ENCODE measurements at regions not wholly inside any gene's neighbourhood (a gene's known extent, or its start where the extent isn't known, plus 50 kb on each side); places are given as distances from the start of the nearest gene placed in this dataset.

GRCh38 chr9:81080900-81081299, 608.4 kb downstream of the TLE1 start:
- TF ChIP-seq SIX5 (IDR thresholded peaks at IDR 0.05; ENCODE audit: low read depth, low read length) (no peak), ATF2 (IDR thresholded peaks at IDR 0.05; ENCODE audit: low read length) (no peak), GABPA (IDR thresholded peaks at IDR 0.05; ENCODE audit: borderline replicate concordance, insufficient read depth, low read length) (no peak), TBP (IDR thresholded peaks at IDR 0.05; ENCODE audit: low read depth, low read length) (no peak)
- ChIA-PET CTCF (ENCODE audit: partially characterized antibody) (no interaction called here), POLR2A (ENCODE audit: partially characterized antibody) (no interaction called here)
- H3K79me2 ChIP-seq (ENCODE audit: control insufficient read depth in 1 of 2, insufficient read depth in 2 of 2, low read length in 2 of 2): no peaks in the 10 kb centered on the region
- H3K4me3 ChIP-seq (ENCODE audit: extremely low read depth in 1 of 4, insufficient read depth in 2 of 4, low read depth in 3 of 4, low read length in 4 of 4): no peak overlapping the region
- H2BK15ac ChIP-seq (ENCODE audit: low read length): no peak overlapping the region
- H3K56ac ChIP-seq (replicated peaks; ENCODE audit: insufficient read length, low read depth, low read length): no peak overlapping the region
- H3K27me3 ChIP-seq (replicated peaks in 1 of 4; ENCODE audit: control insufficient read depth in 3 of 4, extremely low read depth in 1 of 4, insufficient read depth in 3 of 4, low read length in 3 of 4): no peaks in the 10 kb centered on the region
- DNase-seq (ENCODE audit: low read depth in 1 of 2, low spot score in 2 of 2): no peak
- no peak overlapping the region for H3K27ac ChIP-seq (ENCODE audit: low read depth, low read length)
- H4K91ac ChIP-seq (replicated peaks; ENCODE audit: insufficient read length, low read length): no peak overlapping the region
- H3K18ac ChIP-seq (ENCODE audit: extremely low read depth, low read length): no peak overlapping the region
- no peaks in the 10 kb centered on the region for H3K36me3 ChIP-seq (ENCODE audit: control insufficient read depth in 2 of 4, insufficient read depth in 4 of 4, low read length in 3 of 4)
- H3K23me2 ChIP-seq (ENCODE audit: low read depth, low read length): no peaks in the 10 kb centered on the region
- H4K20me1 ChIP-seq (replicated peaks in 1 of 2; ENCODE audit: control insufficient read depth in 1 of 2, insufficient read depth in 2 of 2, low read length in 2 of 2): no peaks in the 10 kb centered on the region
- H4K8ac ChIP-seq (ENCODE audit: extremely low read depth, insufficient read depth, low read length): no peak overlapping the region
- no peak overlapping the region for H2BK20ac ChIP-seq (ENCODE audit: low read length)
- H3K14ac ChIP-seq (ENCODE audit: insufficient read length): no peak overlapping the region
- H2BK12ac ChIP-seq (ENCODE audit: low read depth, low read length): no peak overlapping the region
- no peak overlapping the region for H4K5ac ChIP-seq (ENCODE audit: insufficient read length, low read depth, low read length)
- no peak overlapping the region for H3K4me2 ChIP-seq (ENCODE audit: insufficient read depth in 1 of 2, low read depth in 2 of 2, low read length in 2 of 2)
- H3K9ac ChIP-seq (replicated peaks in 1 of 4; ENCODE audit: extremely low read depth in 1 of 4, low read depth in 3 of 4, low read length in 3 of 4): no peak overlapping the region
- no peak for FAIRE-seq
- no peak overlapping the region for H2AFZ ChIP-seq (ENCODE audit: low read length)
- no peaks in the 10 kb centered on the region for H3K9me3 ChIP-seq (ENCODE audit: insufficient read depth in 2 of 2, low read depth in 1 of 2, low read length in 1 of 2)
- no peak overlapping the region for H2AK5ac ChIP-seq (ENCODE audit: low read depth, low read length)
- no peak overlapping the region for H3K4ac ChIP-seq (replicated peaks; ENCODE audit: insufficient read length, low read depth, low read length)
- H2BK5ac ChIP-seq (ENCODE audit: low read depth, low read length): no peak overlapping the region
- no peaks in the 10 kb centered on the region for H3K4me1 ChIP-seq (replicated peaks in 1 of 4; ENCODE audit: control insufficient read depth in 3 of 4, insufficient read depth in 4 of 4, low read length in 3 of 4)
- no peak overlapping the region for H3K23ac ChIP-seq (ENCODE audit: insufficient read length)
- H3K79me1 ChIP-seq (ENCODE audit: low read depth, low read length): no peaks in the 10 kb centered on the region
- H2BK120ac ChIP-seq (replicated peaks; ENCODE audit: low read depth, low read length): no peak overlapping the region
